Right cardiac atrium (tissue), 5 donors: ENCODE measurements at regions not wholly inside any gene's neighbourhood (a gene's known extent, or its start where the extent isn't known, plus 50 kb on each side); places are given as distances from the start of the nearest gene placed in this dataset.
"Not testable (repeated sequence)": the region's sequence is repeated elsewhere in the genome, so short reads cannot be mapped to it uniquely, and the experiment has no call there.

Experiments
- ATAC-seq, 2 donors: fragments of 200-7000 bp; cut with Tn5 transposase; one replicate each; pipeline versions ENCODE4 v1.8.0 to v1.9.1; 2020; ENCODE audit warnings: moderate library complexity in 2 of 2, mild to moderate bottlenecking in 1 of 2
- DNase-seq, 3 donors: peaks; one replicate each; pipeline ENCODE4 v3.0.0-alpha.2; 2020
- H3K27ac ChIP-seq: one replicate; pipeline ENCODE4 v1.5.1; 2013; ENCODE audit warnings: mild to moderate bottlenecking, low read length, control low read depth, moderate library complexity
- H3K27me3 ChIP-seq: one replicate; pipeline ENCODE4 v1.6.1; 2013; ENCODE audit not compliant: control insufficient read depth, insufficient read depth
- H3K4me1 ChIP-seq: one replicate; pipeline ENCODE4 v1.6.1; 2013; ENCODE audit warnings: low read length; ENCODE audit not compliant: control insufficient read depth, insufficient read depth
- H3K4me3 ChIP-seq: one replicate; pipeline ENCODE4 v1.5.1; 2013; ENCODE audit warnings: low read length, control low read depth
- H3K9me3 ChIP-seq: one replicate; pipeline ENCODE4 v1.6.1; 2013; ENCODE audit warnings: low read length; ENCODE audit not compliant: control insufficient read depth
- WGBS: extraction: QIAGEN DNeasy Blood & Tissue Kit; methylation state at CpG from one replicate; pipeline ENCODE4 v1.1.7; 2013; 5-methylcytosine and 5-hydroxymethylcytosine counted together
- intact Hi-C, 4 donors: fragments of 100-400 bp; cut with DNase I; formaldehyde crosslinking; loops; one replicate each; pipeline versions ENCODE4 v1.11.0 to v1.14.0; 2022 to 2023
- donor health status: healthy with polysubstance abuse.
- donor health status: DM: no; HTN: yes; CAD: no.
- donor health status: DM: no; HTN: no; CAD: no.
- donor health status: DM: no; HTN: yes; CAD: no; lungs with severe emphysema.
- donor health status: DM: yes; HTN: yes; CAD: no.

DNA sequence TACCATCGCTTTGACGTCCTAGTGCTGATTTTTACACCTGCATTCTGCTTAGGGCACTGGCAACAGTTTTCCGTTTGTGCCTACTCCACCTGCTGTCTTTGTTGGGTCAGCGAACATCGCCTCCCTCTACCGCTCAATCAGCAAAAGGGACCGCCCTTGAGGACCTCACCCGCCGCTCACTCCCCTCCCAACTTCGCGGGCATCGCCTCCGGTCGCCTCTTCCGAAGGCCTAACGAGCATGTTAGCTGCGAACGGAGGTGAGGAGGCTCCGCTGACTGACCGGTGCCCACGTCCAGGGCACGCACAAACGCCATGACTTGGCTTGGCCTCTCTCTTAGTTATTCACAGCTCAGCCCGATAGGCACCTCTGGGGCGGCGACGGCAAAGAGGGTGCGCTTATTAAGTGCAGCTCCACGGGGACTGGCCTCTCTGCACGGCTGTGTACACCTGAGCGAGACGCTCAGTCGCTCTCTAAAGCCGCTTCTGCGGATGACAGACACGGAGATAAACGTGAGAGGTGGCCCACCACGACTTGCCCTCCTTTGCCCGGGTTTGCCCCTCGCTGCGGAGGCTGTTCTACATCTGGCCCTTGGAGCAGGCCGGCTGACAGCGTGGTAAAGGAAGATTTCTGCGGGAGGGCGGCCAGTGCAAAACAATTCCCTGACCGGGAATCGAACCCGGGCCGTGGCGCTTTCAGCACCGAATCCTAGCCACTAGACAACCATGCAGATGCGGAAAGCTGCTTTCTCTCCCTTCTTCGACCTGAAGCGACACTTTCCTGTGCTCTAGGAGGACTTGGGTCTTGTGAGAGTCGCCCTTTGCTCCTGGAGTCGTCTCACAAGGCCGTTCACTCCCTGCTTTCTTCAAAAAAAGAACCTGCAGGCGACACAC lies 81.6 kb upstream of the FCGR1A start:
- H3K4me1 ChIP-seq, DNase-seq, H3K4me3 ChIP-seq, H3K27me3 ChIP-seq, H3K9me3 ChIP-seq, intact Hi-C loops, H3K27ac ChIP-seq: not testable (repeated sequence)
- peak in 1 of 2 donors; percentile 29 for ATAC-seq
- no CpG with 5 or more reads among the region's 58 CpGs for WGBS

DNA sequence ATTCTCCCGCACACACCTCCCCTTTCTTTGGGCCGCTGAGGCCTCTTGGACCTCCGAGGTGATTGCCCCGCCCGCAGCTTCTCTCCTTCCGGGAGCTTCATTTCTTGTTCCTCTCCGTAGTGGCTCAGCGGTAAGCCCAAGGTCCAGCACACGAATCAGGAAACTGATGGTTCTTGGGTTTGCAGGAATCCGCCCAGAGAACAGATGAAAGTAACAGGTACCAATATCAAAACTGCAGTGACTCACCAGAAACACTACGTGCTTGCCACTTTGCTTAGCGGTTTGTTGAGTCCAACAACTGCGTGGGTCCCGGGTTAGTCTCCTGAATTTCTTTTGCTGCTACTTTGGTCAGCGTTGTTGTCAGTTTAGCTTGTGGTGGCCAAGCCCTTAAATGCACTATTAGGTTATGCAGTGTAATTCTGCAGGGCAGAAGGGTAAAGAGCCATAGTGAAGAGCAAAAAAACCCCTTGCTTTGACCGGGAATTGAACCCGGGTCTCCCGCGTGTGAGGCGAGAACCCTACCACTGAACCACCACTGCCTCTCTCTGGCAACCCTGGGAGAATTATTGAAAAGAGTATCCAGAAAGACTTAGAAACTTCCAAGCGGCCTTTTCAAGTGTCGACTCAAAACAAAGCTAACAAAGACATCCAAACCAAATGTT lies 74.2 kb upstream of the FCGR1A start:
- peak overlapping the region; percentile 10 for H3K4me3 ChIP-seq
- H3K4me1 ChIP-seq, intact Hi-C loops, H3K27me3 ChIP-seq, H3K9me3 ChIP-seq, H3K27ac ChIP-seq: not testable (repeated sequence)
- DNase-seq (peak; percentile 46 to 80 (median 73)), ATAC-seq (peak; percentile 97)
- WGBS = 6% methylated on average over 12 of the region's 22 CpGs

DNA sequence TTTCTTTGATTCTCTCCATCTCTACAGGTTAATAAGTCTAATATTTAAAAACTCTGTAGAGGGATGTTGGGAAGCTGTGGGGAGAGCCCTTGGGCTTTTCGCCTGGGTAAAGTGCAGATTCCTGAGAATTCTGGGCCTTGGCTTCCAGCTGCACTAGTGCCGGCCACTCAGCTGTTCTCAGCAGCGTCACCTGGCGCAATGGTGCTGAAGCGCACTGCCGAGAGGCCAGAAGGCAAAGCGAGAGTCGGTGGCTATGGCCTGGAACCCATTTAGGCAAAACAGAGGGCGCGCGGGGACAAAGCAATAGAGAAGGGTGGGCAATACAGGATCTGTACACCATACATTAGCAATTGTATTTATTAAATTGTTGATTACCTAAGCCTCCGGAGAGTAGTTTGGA lies 70.8 kb upstream of the FCGR1A start:
- H3K9me3 ChIP-seq, H3K27ac ChIP-seq, H3K27me3 ChIP-seq, DNase-seq, H3K4me1 ChIP-seq, H3K4me3 ChIP-seq, intact Hi-C loops: not testable (repeated sequence)
- WGBS = 44% methylated on average over 1 of the region's 12 CpGs
- ATAC-seq = peak; percentile 85 to 88

DNA sequence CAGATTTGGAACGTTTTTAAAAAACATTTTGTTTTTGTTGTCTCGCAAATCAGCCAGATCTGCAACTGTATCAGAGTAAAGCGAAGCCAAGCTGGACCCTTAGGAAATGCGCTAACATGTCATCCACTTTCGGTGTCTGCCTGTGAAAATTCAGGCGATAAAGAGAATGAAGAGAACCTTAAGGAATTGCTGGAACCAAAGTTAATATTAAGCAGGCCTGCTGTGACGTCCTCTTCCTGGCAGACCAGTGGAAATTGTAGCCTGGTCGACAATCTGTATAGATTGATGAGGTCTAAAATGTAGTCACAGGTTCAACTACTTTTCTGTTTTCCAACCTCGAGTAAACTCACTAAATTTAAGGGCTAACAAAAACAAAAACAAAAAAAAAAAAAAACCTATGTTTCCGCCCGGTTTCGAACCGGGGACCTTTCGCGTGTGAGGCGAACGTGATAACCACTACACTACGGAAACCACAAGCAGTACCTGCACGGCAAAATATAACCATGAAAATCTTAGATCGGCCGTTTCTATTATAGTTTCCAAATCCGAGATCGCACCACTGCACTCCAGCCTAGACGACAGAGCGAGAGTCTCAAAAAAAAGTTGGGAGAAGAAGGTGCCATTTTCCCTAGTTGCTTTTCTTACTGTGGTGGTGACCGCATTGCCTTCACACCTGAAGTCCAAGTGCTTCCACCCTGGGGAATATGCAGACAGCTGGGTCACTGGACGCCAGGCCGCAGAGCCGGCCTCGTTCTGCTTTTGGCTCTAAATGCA lies 70.2 kb upstream of the FCGR1A start:
- H3K9me3 ChIP-seq, intact Hi-C loops, H3K27ac ChIP-seq, H3K4me1 ChIP-seq, H3K4me3 ChIP-seq, H3K27me3 ChIP-seq: not testable (repeated sequence)
- DNase-seq = peak; percentile 19 to 37 (median 31)
- peak; percentile 73 to 79 for ATAC-seq
- 20% methylated on average over 23 of the region's 30 CpGs for WGBS

DNA sequence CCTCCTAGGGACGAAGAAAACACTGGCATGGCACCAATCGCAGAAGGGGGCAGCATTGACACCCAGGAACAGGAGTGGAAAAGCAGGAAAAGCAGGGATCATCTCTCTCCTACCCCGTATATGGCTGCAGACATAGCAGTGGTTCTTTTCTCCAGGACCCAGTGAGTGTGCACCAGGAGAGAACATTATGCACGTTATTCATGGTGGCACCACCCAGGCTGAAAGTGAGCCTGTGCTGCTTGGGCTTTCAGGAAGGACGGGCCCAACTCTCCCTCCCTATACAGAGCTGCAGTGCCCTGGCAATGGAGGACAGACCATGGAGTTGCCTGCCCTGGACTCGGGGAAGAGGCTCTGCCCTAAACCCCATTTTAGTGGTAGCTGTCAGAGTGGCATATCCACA lies 69.0 kb upstream of the FCGR1A start:
- H3K9me3 ChIP-seq, H3K4me3 ChIP-seq, H3K27me3 ChIP-seq, ATAC-seq, H3K27ac ChIP-seq, H3K4me1 ChIP-seq, intact Hi-C loops, DNase-seq: not testable (repeated sequence)
- 30% methylated on average over 3 of the region's 6 CpGs for WGBS

DNA sequence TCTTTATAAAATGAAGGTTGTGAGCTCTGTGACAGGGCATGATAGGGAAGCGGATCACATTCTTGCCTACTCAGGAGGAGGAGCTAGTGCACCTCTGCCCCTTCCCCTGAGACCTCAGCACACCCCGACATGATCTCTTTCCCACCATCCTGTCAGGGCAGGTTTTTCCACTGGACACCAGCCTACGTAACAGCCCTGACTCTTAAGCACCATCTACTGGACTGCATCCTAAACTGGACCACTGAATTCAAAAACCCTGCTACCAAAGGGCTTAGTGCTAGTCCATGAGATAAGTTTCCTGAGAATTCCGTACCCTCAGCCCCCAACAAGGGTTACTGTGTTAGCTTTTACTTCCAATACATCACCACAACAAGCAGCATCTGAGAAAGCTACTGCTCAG lies 68.5 kb upstream of the FCGR1A start:
- intact Hi-C loops, H3K9me3 ChIP-seq, H3K27ac ChIP-seq, H3K4me3 ChIP-seq, DNase-seq, H3K4me1 ChIP-seq, H3K27me3 ChIP-seq: not testable (repeated sequence)
- WGBS = 26% methylated on average over 1 of the region's 4 CpGs
- peak in 1 of 2 donors; percentile 20 for ATAC-seq

DNA sequence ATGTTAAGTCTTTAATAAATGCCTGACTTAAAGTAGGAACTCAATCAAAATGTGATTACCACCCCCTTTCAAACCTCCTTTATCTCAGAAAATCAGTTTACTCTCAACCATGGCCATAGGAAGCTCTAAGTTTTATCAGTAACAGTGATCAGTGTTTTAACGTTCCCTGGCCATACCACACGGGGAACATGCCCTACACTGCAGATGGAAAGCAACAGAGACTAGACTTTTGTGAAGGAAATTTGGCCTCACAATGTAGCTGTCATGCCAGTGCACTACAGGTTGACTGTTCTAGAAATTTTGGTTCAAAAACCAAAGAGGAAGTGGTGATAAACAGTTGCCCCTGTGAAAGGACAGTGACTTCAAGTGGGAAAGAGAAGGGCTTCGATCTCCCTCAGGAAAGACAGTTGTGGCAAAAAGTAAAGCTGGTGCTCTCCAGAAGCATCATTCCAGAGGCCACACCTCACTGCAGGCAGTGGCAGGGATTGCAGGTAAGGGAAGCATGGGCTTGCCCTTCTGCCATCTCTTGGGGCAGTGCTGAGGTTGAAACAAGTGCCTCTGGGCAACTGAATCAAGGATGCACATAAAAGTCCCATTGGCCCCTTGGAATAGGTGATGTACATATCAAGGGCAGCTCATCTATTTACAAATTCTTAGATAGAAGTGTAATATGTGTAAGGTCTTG lies 57.7 kb upstream of the FCGR1A start:
- DNase-seq, H3K9me3 ChIP-seq, H3K27ac ChIP-seq, H3K4me3 ChIP-seq, intact Hi-C loops, H3K27me3 ChIP-seq, ATAC-seq, H3K4me1 ChIP-seq: not testable (repeated sequence)
- WGBS = no CpG with 5 or more reads among the region's 3 CpGs

DNA sequence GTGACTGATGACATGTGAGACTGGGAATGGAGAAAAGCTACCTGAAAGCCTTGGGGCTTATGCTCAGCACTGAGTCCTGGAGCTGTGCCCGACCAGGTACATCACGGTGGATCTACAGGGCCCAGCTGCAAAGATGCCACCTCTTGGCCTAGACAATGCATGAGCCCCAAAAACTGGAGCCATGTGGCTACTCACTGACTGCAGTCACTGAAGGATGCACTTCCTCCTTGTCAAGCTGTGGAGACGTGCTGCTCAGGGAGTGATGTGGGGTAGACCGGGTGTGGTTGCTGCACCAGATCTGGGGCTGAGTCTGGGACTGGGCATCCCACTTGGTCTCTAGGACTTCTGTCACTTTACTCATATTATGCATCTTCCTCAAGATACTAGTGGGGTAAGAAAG lies 55.8 kb upstream of the FCGR1A start:
- H3K4me1 ChIP-seq, intact Hi-C loops, H3K4me3 ChIP-seq, ATAC-seq, H3K27ac ChIP-seq, H3K27me3 ChIP-seq, H3K9me3 ChIP-seq, DNase-seq: not testable (repeated sequence)
- WGBS = 80% methylated on average over 4 of the region's 4 CpGs

DNA sequence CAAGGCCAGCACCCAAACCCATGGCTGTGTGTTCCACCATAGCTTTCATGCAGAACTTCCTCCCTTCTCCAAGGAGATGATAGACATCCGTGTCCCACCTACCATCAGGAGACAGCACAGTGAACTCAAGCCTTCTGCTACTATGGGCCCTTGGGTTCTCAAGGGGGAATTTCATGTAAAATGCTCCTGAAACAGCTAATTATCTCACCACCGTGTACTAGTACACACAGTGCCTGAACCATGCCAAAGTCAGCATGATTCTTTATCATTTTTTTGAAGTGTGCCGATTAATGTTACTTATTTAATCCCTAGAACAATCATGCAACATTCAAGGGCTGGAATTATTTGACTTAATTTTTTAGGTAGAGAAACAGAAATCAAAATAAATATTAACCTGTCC lies 53.9 kb upstream of the FCGR1A start:
- H3K4me3 ChIP-seq, H3K27me3 ChIP-seq, DNase-seq, intact Hi-C loops, H3K9me3 ChIP-seq, H3K27ac ChIP-seq, H3K4me1 ChIP-seq: not testable (repeated sequence)
- WGBS = no CpG with 5 or more reads among the region's 3 CpGs
- ATAC-seq = peak; percentile 48 to 57
